Endometrial microvascular endothelial cells (primary cell): ENCODE measurements at regions not wholly inside any gene's neighbourhood (a gene's known extent, or its start where the extent isn't known, plus 50 kb on each side); places are given as distances from the start of the nearest gene placed in this dataset.

Experiments used
- in situ Hi-C: cut with HindIII; loops from 2 replicates; pipeline ENCODE4 v1.10.0; 2017; ENCODE audit warnings: low sequenced_read_pairs, low pct_unique_long_range_greater_than_20kb; ENCODE audit errors: inconsistent ontology term

DNA sequence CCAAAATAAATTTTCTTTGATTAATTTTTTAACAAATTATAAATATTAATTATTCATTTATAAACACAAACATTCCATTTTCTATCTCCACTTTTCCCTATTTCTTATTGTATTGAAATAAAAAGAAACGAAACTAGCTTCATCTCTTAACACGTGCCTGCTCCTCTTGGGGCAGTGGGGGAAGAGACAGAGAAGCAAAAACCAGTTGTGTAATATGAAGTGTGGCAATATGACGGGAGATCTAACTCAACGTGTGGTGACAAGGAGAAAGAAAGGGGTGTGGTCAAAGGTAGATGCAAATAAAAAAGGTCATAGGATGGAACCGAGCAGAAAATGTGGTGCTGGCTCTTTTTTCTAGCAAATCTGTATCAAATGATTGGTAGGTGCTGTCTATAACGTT, 106.9 kb upstream of the SLC8A1 start:
- in situ Hi-C loops: no loop called here

DNA sequence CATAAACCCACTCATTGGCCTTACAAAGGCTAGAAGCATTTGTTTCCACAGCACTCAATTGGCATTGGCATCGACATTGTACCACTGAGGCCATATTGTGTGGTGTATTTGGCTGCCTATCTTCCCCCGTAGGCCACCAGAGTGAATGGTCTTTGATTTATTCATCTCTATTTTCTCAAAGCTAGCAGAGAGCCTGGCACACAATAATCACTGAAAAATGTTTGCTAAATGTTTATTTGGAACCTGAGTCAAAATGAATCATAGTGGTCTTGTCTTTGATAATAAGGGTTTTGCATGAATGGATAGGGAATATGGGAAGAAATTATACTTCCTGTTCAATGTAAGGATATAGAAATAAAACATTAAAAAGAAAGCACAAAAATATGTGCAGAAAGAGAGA, 107.3 kb upstream of the SLC8A1 start:
- in situ Hi-C loops: no loop called here

DNA sequence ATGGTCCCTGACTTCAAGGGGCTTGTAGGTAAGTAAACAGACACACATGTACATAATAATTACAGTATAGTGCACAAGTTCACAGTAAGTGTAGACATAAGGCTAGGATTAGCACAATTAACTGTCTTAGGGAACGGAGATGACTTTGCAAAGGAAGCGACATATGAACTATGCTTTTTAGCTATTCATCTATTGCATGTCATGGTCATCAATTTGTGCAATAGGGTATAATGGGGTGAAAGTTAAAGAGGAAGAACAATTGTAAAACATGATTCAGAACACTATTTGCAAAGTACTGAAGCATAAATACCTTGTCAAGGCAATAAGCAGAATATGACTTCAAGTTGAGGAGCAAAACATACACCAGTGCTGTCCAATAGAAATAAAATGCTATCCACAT, 112.3 kb upstream of the SLC8A1 start:
- in situ Hi-C loops: no loop called here

DNA sequence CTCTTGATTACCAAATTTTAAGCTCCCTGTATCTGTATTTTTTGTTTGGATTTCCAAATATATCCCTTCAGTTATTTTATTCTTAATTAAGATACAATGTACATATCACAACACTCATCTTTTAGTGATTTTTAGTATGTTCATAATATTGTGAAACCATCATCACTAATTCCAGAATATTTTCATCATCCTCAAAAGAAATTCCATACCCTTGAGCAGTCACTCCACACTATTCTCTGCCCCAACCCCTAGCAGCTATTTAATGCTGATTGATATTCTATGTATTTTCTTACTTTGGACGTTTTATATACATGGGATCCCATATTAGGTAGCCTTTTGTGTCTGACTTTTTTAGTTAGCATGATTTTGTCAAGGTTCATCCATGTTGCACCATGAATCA, 127.4 kb upstream of the SLC8A1 start:
- in situ Hi-C loops: no loop called here

DNA sequence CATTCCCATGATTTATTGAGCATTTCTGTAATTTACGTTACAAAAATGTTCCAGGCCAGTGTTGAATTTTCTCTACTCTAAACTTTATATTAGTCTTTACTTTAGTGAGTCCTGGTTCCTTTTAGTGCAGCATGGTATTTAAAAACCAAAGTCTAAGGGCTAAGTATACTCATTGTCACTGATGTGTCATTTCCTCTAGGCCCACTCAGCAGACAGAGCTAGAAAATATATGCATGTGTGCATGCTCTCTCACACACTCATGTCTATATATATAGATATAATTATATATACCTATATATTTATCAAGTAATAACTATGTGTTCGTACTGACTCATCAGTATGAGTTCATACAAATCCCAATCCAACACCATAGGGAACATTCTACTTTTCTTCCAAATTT, 132.5 kb upstream of the SLC8A1 start:
- in situ Hi-C loops: no loop called here

DNA sequence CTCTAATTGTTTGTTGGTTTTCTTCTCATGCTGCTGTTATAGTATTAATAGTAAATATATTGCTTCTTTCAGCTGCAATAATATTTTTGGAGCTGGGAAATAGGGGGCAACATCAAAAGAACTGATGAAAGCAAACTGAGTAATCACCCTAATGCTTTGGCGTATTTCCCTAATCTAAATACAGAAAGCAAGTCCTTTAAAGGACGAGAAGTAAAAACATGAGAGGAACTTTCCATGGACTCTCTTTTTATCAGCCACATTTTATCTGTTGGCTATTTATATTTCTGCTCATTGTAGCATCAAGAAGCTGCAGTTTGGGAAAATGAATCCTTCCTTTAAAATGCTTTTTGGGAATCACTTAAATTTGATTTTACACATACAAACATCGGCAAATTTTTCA, 139.9 kb upstream of the SLC8A1 start:
- in situ Hi-C loops: no loop called here

DNA sequence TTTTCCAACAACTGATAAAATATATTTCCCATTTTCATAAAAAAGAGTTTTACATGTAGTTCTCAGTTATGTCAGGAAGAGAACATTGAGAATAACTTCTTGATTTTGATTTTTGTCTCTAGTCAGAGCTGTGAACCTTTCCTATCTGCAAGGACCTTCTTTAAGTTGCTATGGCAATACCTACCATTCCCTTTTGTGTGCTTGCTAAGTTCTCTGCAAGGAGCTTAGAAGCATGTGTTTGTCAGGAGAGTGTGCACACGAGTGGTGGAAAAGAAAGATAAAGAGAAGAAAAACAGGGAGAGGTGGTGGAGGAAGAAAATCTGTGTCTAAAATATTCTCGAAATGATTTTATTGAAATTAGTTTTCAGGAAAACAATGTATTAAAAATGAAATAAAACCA, 140.3 kb upstream of the SLC8A1 start:
- in situ Hi-C loops: no loop called here

DNA sequence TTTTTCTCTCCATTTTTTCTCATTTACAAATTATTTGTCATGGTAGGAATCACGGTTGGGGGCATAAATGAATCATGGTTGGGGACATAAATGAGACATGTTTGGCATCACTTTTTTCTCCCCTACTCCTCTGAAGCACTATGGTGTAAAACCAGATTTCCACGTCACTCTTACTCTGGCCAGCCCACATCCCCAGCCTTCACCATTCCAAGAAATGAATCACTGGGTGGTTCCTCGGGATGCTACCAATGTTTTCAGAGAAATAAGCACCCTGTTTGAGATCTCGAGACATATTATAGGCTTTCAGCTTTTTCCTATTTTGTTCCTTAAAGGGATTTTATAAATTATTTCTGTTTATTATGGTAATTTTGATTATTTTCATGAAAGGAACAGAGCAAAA, 155.0 kb upstream of the SLC8A1 start:
- in situ Hi-C loops: no loop called here

DNA sequence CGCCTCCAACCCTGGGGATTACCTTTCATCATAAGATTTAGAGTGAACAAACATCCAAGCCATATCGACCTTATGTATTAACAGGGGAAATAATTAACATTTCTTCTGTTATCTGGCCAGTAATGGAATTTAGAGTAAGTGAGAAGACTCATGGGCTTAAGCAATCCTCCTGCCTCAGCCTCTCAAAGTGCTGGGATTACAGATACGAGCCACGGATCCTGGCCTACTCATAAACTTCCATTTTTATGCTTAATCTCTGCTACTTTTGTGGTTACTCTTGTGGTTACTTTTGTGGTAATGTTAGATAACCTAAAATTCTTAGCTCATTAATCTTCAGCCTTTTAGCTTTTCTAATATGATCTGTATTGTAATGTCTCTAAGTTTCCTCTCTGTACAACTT, 159.3 kb upstream of the SLC8A1 start:
- in situ Hi-C loops: no loop called here

DNA sequence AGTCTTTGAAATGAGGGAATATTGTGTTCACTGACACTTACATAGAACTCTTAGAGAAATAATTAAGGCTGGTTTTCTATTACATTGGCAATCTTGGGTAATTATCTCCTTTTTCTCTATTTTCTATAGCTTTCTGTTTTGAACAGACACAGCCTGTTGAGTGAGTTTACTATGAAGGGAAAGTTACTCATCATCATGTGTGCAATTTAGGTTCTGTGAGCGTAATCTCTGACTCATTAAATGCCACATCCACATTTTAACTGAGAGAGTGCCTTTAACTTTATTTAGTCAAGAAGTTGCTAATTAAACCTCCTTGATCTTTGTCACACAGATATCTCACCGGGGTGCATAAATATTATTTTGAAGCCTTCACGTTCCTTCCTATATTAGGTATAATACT, 174.0 kb upstream of the SLC8A1 start:
- in situ Hi-C loops: no loop called here

DNA sequence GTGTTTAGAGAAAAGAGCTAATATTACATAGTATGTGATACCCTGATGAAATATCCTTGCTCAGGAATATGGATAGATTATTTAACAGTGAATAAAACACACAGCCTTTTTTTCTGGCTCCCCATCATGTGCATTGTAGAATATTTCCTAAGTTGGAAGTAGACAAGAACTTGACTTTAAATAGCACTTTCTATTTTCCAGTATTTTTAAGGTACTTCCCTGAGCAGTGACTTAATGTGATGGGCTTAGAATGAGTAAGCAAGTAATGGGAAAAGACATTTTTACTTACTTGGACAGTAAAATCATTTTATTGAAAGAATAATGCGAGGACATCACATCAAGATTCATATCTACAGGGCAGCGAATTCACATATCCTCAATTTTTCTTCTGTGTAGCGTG, 176.7 kb upstream of the SLC8A1 start:
- in situ Hi-C loops: no loop called here

DNA sequence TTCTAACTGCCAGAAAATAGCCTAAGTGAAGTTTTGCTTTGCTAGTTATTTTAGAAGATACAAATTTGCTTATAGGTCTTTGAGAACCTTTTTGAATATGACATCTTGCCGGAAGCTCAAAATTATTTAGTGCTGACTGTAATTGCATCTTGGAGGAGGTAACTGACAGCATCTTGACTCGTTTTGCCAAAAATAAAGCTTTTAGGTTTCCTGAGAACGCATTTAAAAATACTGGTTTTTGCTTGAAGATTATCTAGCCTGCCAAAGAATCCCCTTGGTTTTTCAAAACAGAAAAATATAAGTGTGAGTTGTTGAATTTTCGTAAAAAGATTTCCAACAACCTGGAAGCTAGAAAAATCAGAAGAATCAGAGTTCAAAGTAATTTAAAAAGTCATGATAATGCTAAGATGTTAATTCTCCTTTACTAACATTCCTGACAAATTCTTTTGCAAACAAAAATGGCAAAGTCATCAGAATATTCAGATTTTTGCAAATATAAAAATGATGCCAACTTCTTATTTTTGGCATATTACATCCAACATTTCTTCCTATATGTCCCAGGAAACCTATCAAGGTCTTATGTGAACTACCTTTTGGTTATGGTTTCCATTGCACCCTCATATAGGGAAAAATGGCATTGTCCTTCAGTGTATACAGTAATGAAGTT, 178.0 kb upstream of the SLC8A1 start:
- in situ Hi-C loops: no loop called here

DNA sequence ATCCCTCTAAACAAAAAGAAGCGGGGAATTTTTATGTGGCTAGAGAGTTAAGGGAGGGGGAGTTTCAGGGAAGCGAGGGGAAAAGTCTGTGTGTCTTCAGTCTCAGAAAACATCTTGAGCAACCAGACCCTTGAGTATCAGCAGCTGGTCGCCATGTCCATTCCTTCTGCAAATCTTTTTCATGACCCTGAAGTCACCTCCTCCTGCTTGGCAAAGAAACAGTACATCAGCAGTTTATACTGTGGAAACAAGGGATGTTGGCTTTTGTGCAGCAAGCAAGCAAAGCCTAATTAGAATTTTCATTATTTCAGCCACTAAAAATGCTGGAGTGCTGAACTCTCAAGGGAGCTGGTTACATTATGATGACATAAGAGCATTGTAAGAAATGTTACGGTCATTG, 187.4 kb upstream of the SLC8A1 start:
- in situ Hi-C loops: no loop called here

DNA sequence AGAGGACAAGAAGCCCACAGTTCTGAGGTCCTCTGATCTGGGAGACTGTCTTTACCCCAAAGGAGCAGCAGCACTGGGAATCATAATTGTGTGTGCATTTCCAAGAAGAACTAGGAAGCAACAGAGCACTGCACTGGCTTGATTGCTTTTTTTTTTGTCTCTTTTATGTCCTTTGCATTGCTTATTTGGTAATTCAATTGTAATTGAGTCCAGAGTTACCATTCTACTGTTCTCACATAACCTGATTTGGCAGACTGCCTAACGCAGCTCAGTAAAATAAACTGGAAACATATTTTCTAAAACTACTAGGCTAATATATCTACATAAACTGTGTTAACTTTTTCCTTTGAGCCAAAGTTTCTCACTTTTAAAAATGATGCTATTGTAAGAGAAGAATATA, 190.3 kb upstream of the SLC8A1 start:
- in situ Hi-C loops: no loop called here

DNA sequence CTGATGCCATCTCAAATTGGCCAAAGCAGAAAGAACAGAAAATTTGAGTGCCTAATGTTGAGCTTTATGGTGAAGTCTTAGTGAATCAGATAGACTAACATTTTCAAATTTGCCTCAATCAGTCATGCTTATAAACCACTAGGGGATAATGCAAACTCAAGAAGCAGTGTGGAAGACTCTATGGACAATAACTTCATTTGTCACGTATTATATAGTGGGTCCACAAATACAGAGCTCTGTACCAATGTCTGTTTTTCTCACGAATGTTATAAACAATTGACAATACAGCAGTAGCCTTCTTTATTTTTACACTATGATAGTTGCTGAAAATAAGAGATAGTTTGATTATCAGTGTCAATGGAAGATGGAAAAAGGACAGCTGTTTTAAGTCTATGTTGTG, 190.8 kb upstream of the SLC8A1 start:
- in situ Hi-C loops: no loop called here

DNA sequence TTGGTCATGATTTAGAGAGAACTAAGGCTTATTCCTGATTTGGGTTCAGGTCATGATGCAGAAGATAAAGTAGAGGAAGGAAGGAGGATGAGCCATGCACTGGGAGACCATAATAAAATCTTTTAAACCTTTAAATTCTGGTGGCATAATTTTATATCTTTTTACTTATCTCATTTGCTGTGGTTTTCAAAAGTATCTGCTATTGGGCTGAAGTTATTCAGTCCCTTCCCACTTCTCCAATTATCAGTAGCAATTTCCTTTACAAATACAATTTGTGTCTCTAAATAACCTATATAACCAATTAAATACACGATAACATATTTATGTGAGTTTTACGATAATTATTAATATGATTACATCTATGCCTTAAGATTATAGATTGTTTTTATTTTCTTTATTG, 194.8 kb upstream of the SLC8A1 start:
- in situ Hi-C loops: no loop called here

DNA sequence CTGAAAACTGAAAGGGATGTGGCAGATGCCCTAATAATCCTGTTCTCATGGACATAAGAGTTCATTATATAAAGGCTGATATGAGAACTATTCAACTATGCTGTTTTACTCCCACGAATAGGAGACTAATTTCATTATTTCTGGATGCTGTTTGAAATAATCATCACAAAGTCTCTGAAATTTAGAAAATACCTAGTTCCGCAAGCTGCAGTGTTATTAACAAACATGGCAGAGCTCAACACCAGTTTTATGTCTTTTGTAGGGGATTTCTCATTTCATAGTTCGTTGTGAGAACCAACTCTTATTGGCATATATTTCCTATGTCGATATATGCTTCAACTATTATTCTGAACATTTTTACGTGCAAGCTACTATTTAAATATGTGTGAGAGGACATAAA, 200.3 kb upstream of the SLC8A1 start:
- in situ Hi-C loops: no loop called here

DNA sequence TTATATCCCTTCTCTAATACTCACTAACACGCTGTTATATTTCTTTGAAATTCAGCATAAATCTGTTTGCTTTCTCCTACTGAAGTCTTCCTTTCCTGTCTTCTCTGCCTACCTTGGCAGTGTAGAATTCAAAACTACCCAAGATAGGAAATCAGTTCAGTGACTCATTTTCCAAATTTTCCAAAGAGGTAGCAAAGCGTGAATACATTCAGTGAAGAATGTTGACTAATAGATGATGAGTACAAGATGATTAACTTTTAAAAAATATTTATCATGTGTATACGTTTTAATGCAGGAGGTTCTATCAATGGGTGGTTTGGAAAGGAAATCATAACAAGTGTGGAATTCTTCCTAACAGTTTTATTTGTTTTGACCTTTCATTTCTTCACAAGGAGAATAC, 201.9 kb upstream of the SLC8A1 start:
- in situ Hi-C loops: no loop called here

DNA sequence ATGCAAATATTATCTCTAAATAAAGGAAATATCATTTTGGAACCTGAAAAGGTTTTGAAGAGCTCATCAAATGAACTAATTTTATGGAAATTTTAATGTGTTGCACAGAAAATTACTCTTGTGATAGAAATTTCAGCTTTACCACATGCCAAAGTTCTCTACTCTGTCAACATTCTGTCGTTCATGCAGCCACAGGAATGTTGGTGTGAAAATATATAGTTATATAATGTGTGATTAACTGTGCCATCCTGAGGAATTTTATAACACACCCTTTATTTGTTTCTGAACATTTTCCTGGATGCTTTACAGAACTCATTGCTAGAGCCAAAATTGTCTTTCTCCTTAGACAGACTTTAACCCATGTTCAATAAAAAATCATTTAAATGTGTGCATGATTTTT, 202.5 kb upstream of the SLC8A1 start:
- in situ Hi-C loops: no loop called here

DNA sequence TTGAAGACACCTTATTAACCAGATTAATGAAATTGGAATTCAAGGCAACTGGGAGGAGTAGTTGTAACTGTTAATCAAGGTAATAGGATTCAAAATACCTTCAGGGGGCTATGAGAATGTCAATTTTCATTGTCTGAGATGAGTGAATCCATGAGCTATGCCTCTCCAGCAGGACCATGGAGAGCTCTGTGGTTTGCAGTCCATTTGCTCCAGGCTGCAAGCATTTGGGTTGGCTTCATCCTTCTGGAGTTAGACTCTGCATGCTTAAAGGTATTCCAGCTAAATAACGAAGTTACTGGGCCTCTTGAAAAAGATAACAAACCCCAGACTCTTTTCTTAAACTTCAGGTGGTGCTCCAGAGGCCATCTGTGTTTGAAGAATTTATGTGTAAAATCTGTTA, 207.1 kb upstream of the SLC8A1 start:
- in situ Hi-C loops: no loop called here

DNA sequence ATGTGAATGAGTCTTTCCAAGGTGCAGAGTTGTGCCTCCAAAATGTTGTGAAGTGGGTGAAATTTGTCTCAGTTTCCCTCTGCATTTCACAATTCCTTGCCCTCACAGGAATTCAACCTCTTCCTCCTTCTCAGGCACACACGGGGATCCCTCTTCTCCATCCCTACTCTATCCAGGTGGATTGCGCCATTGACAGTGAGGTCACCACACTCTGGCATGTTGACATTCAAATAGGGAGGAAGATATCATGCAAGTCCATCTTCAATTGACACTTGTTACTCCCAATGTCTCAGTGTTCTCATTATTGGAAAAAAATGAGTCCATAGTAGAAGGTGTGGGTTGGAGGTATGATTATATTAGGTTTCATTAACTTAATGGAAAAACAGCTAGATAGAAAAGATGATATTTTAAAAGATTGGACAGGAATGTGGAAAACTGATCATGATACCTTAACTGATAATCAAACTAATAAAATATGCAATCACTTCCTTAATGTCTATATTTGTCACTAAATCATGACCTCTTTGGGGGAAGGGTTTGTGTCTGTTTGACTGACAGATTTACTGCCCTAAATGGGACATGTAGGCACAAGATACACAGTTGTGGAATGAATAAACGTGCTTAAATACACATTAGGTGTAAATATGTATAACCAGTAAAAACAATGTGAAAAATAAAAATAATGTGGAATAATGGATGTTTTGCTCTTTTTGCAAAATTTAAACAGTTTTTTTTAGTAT, 213.8 kb upstream of the SLC8A1 start:
- in situ Hi-C loops: no loop called here
